PC-9 (cell line): ENCODE measurements at regions not wholly inside any gene's neighbourhood (a gene's known extent, or its start where the extent isn't known, plus 50 kb on each side); places are given as distances from the start of the nearest gene placed in this dataset.

Source experiments
- BruUV-seq: library from RNA; stranded (reverse); fragments of 400-500 nt; replicated peaks from 2 replicates; lab custom pipeline; 2021; lab: Mats Ljungman, UMichigan
- CTCF ChIA-PET: fragments of 300-600 bp; sonication (Branson Sonifier 250); formaldehyde crosslinking; loops from one replicate; lab custom pipeline; 2022; ENCODE audit warnings: antibody characterized with exemption; lab: Charles Lee
- POLR2A ChIA-PET: fragments of 300-600 bp; sonication (Branson Sonifier 250); formaldehyde crosslinking; loops from one replicate; lab custom pipeline; 2022; ENCODE audit warnings: antibody characterized with exemption; ENCODE audit not compliant: unreplicated experiment; lab: Charles Lee
- DNase-seq, 2 experiments: peaks; one replicate each; pipeline versions ENCODE4 v3.0.0 to v3.0.0-alpha.2; 2015 to 2022; ENCODE audit warnings: mixed read lengths in 1 of 2
- H2AFZ ChIP-seq: fragments of 200-600 bp; sonication (generic); 2 replicates; pipeline ENCODE4 v1.8.1; 2017; ENCODE audit warnings: antibody characterized with exemption
- H3F3A ChIP-seq: fragments of 200-600 bp; sonication (generic); 2 replicates; pipeline ENCODE4 v1.8.1; 2017; ENCODE audit warnings: antibody characterized with exemption, mild to moderate bottlenecking, low read depth; ENCODE audit not compliant: insufficient read depth
- H3K27ac ChIP-seq: fragments of 200-600 bp; sonication (generic); 2 replicates; pipeline ENCODE4 v1.6.1; 2016; ENCODE audit warnings: mixed run types
- H3K27me3 ChIP-seq: fragments of 200-600 bp; sonication (generic); 2 replicates; pipeline ENCODE4 v1.6.1; 2016; ENCODE audit warnings: low read depth, mixed run types; ENCODE audit not compliant: insufficient read depth
- H3K36me3 ChIP-seq: fragments of 200-600 bp; sonication (generic); 2 replicates; pipeline ENCODE4 v1.6.1; 2016; ENCODE audit warnings: low read depth, mixed run types
- H3K4me1 ChIP-seq: fragments of 200-600 bp; sonication (generic); replicated peaks from 2 replicates; pipeline ENCODE4 v1.6.1; 2016; ENCODE audit warnings: mixed run types; ENCODE audit not compliant: insufficient read depth
- H3K4me2 ChIP-seq: fragments of 200-600 bp; sonication (generic); 2 replicates; pipeline ENCODE4 v1.6.1; 2017; ENCODE audit warnings: mixed run types
- H3K4me3 ChIP-seq: fragments of 200-600 bp; sonication (generic); 2 replicates; pipeline ENCODE4 v1.6.1; 2016; ENCODE audit warnings: mixed run types
- H3K79me2 ChIP-seq: fragments of 200-600 bp; sonication (generic); 2 replicates; pipeline ENCODE4 v1.6.1; 2017; ENCODE audit warnings: low read depth, mixed run types
- H3K9me2 ChIP-seq: fragments of 200-600 bp; sonication (generic); 2 replicates; pipeline ENCODE4 v1.8.1; 2017; ENCODE audit warnings: mild to moderate bottlenecking; ENCODE audit not compliant: insufficient read depth
- H3K9me3 ChIP-seq: fragments of 200-600 bp; sonication (generic); 2 replicates; pipeline ENCODE4 v1.8.1; 2016; ENCODE audit warnings: low read depth; ENCODE audit not compliant: insufficient read depth
- H4K20me1 ChIP-seq: fragments of 200-600 bp; sonication (generic); 2 replicates; pipeline ENCODE4 v1.8.1; 2017; ENCODE audit not compliant: insufficient read depth
- CTCF ChIP-seq: fragments of 200-600 bp; sonication (generic); conservative IDR thresholded peaks from 2 replicates; pipeline ENCODE4 v1.6.1; 2017; ENCODE audit warnings: mixed run types, antibody characterized with exemption, mild to moderate bottlenecking, moderate library complexity
- EZH2 ChIP-seq: fragments of 200-600 bp; sonication (generic); IDR thresholded peaks from 2 replicates; pipeline ENCODE4 v1.8.0; 2017; ENCODE audit warnings: antibody characterized with exemption, low read depth
- intact Hi-C: fragments of 100-400 bp; cut with micrococcal nuclease; formaldehyde crosslinking; loops from one replicate; pipeline ENCODE4 v1.10.0; 2022; ENCODE audit not compliant: unreplicated experiment

- POLR2A ChIA-PET, result no interaction called here
- CTCF ChIA-PET, result no interaction called here
- Histone ChIP-seq H3K9me2 (no peaks in the 10 kb centered on the region), H3K4me1 (peaks cover 16% of the 10 kb centered on the region; the same call in 1 of the 2 replicates), H3K27ac (peak overlapping the region; percentile 44), H4K20me1 (no peaks in the 10 kb centered on the region), H2AFZ (no peak overlapping the region), H3K4me3 (no peak overlapping the region), H3K79me2 (no peaks in the 10 kb centered on the region), H3K36me3 (no peaks in the 10 kb centered on the region), H3K27me3 (no peaks in the 10 kb centered on the region), H3K4me2 (no peak overlapping the region), H3F3A (no peaks in the 10 kb centered on the region), H3K9me3 (no peaks in the 10 kb centered on the region)
- intact Hi-C loops, result no loop called here
- no TSS peak for BruUV-seq
- DNase-seq, result peak; percentile 20 to 71
- TF ChIP-seq EZH2, result no peak
- no peak for TF ChIP-seq CTCF
These were observed 512.0 kb upstream of the NR3C2 start for GRCh38 chr4:148954011-148954749.

GRCh38 chr4:148951346-148951745, 509.1 kb upstream of the NR3C2 start:
- Histone ChIP-seq H3K27ac (no peak overlapping the region), H3K27me3 (no peaks in the 10 kb centered on the region), H3K4me3 (no peak overlapping the region), H3F3A (no peaks in the 10 kb centered on the region), H3K79me2 (no peaks in the 10 kb centered on the region), H4K20me1 (no peaks in the 10 kb centered on the region), H3K4me1 (peaks cover 16% of the 10 kb centered on the region; the same call in 1 of the 2 replicates), H3K9me2 (no peaks in the 10 kb centered on the region), H3K9me3 (no peaks in the 10 kb centered on the region), H3K36me3 (no peaks in the 10 kb centered on the region), H2AFZ (no peak overlapping the region), H3K4me2 (no peak overlapping the region)
- no peak for DNase-seq
- TF ChIP-seq CTCF (no peak), EZH2 (no peak)
- intact Hi-C loops, result no loop called here
- ChIA-PET CTCF (no interaction called here), POLR2A (no interaction called here)
- BruUV-seq, result no TSS peak

GRCh38 chr4:148946271-148946670, 504.1 kb upstream of the NR3C2 start:
- no peak for TF ChIP-seq EZH2
- no peak for TF ChIP-seq CTCF
- no peaks in the 10 kb centered on the region for H3F3A ChIP-seq
- H3K9me3 ChIP-seq, result no peaks in the 10 kb centered on the region
- no peaks in the 10 kb centered on the region for H3K36me3 ChIP-seq
- H3K27me3 ChIP-seq, result no peaks in the 10 kb centered on the region
- ChIA-PET CTCF (no interaction called here), POLR2A (no interaction called here)
- no peak overlapping the region for H2AFZ ChIP-seq
- H3K4me1 ChIP-seq, result no peaks in the 10 kb centered on the region
- H3K27ac ChIP-seq, result no peak overlapping the region
- no peak overlapping the region for H3K4me3 ChIP-seq
- no peak for DNase-seq
- no TSS peak for BruUV-seq
- H3K79me2 ChIP-seq, result no peaks in the 10 kb centered on the region
- H3K4me2 ChIP-seq, result no peak overlapping the region
- H3K9me2 ChIP-seq, result no peaks in the 10 kb centered on the region
- intact Hi-C loops, result no loop called here
- H4K20me1 ChIP-seq, result no peaks in the 10 kb centered on the region
